C4-2B (cell line): ENCODE measurements at regions not wholly inside any gene's neighbourhood (a gene's known extent, or its start where the extent isn't known, plus 50 kb on each side); places are given as distances from the start of the nearest gene placed in this dataset.
"Not testable (repeated sequence)": the region's sequence is repeated elsewhere in the genome, so short reads cannot be mapped to it uniquely, and the experiment has no call there.

Experiments used
- H3K27ac ChIP-seq: fragments of 450-650 bp; 2 replicates; pipeline ENCODE4 v1.5.1; 2017
- CTCF ChIP-seq: fragments of 450-650 bp; conservative IDR thresholded peaks from 2 replicates; pipeline ENCODE4 v1.5.1; 2017; ENCODE audit warnings: mild to moderate bottlenecking
- ZFX ChIP-seq: fragments of 450-650 bp; IDR thresholded peaks from 2 replicates; pipeline ENCODE4 v1.6.1; 2017

GRCh38 chr2:222760301-222760897, 88.9 kb downstream of the MOGAT1 start:
- H3K27ac ChIP-seq: no peak overlapping the region
- TF ChIP-seq CTCF: no peak

GRCh38 chr2:222761888-222762287, 90.4 kb downstream of the MOGAT1 start:
- TF ChIP-seq CTCF (no peak), ZFX (no peak)
- H3K27ac ChIP-seq: no peak overlapping the region

DNA sequence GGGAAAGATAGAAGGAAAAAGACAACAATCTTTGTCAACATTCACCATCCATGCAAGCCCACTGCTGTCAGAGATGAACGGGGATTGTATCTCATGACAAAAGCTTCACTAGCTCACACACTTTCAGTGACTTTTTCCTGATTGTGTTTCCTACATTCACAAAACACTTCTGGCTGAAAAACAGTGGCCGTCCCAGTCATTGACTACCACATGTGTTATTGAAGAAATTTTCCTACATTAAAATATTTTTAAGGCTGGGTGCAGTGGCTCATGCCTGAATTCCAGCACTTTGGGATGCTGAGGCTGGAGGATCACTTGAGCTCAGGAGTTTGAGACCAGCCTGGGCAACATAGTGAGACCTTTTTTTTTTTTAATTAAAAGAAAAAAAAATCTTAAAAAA, 90.9 kb downstream of the MOGAT1 start:
- TF ChIP-seq CTCF: no peak
- no peak for TF ChIP-seq ZFX
- no peak overlapping the region for H3K27ac ChIP-seq

DNA sequence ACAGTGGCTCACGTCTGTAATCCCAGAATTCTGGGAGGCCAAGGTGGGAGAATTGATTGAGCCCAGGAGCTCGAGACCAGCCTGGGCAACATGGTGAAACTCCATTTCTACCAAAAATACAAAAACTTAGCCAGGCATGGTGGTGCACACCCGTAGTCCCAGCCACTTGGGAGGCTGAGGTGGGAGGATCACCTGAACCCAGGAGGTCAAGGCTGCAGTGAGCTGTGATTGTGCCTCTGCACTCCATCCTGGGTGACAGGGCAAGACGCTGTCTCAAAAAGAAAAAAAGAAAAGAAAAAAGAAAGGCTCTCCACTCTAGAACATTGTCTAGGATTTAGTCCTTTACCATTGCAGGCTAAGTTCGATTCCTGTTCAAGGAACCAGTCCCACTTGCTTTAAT, 94.4 kb downstream of the MOGAT1 start:
- not testable (repeated sequence) for H3K27ac ChIP-seq

GRCh38 chr2:222768019-222768418, 92.8 kb upstream of the ACSL3 start:
- not testable (repeated sequence) for H3K27ac ChIP-seq

DNA sequence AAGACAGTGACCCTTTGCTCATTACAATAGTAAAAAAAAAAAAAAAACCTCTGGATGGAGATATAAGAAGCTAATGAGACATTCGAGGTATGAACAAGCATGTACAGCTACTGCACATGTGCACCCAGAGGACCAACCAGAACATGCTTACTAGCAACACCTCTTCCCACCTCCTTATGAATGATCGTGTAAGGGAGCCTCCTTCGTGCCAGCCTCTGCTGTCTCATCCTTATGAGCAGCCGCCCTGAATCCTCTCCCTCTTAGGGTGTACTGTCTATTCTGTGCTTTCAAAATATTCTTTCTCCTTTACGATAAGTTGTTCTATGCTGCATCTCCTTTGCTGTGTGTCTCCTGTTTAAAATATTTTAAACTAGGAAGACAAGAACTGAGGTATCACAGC, 91.4 kb upstream of the ACSL3 start:
- TF ChIP-seq CTCF (no peak), ZFX (no peak)
- no peak overlapping the region for H3K27ac ChIP-seq

GRCh38 chr2:222769941-222770340, 90.9 kb upstream of the ACSL3 start:
- TF ChIP-seq ZFX (no peak), CTCF (no peak)
- H3K27ac ChIP-seq: no peak overlapping the region

- TF ChIP-seq ZFX (no peak), CTCF (no peak)
- no peak overlapping the region for H3K27ac ChIP-seq
These were observed 89.0 kb upstream of the ACSL3 start for GRCh38 chr2:222771832-222772231.

DNA sequence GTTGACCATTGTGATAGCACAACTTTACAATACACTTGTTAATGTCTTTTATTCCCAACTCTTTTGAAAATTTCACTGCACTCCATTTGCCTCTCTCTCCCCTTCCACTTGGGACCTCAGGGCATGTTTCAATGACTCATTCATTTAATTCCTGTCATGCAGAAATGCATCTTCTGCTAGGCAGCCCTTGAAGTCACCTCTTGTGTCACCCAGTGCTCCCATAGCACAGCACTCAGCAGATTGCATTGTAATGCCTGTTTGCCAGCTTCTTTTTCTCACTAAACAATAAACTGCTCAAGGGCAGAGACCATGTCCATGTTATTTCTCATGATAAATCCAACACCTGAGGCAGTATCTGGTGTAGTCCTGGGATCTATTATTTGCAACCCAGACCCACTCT, 85.9 kb upstream of the ACSL3 start:
- no peak overlapping the region for H3K27ac ChIP-seq

More for the DNA sequence above, 85.9 kb upstream of the ACSL3 start:
- no peak for TF ChIP-seq CTCF
- no peak for TF ChIP-seq ZFX
